Jurkat, Clone E6-1 (cell line): ENCODE measurements at regions not wholly inside any gene's neighbourhood (a gene's known extent, or its start where the extent isn't known, plus 50 kb on each side); places are given as distances from the start of the nearest gene placed in this dataset.
A peak's percentile ranks its signal among the peaks of the same experiment; 100 is the strongest.

ENCODE experiments used
- DNase-seq: peaks from one replicate; pipeline ENCODE4 v3.0.0-alpha.2; 2011; ENCODE audit warnings: low read depth, low spot score
- H3K4me3 ChIP-seq: 2 replicates; pipeline ENCODE4 v1.5.1; 2011; ENCODE audit warnings: mild to moderate bottlenecking, low read length, control low read depth, moderate library complexity

- DNase-seq = no peak
- no peak overlapping the region for H3K4me3 ChIP-seq
Measured at GRCh38 chr1:199780091-199780490, 247.4 kb upstream of the NR5A2 start.

- no peak overlapping the region for H3K4me3 ChIP-seq
- no peak for DNase-seq
Measured at GRCh38 chr1:199780948-199781670, 246.4 kb upstream of the NR5A2 start.

GRCh38 chr1:199784138-199784895 is 243.2 kb upstream of the NR5A2 start:
- H3K4me3 ChIP-seq = no peak overlapping the region
- no peak for DNase-seq

GRCh38 chr1:199786695-199787094 is 240.8 kb upstream of the NR5A2 start:
- H3K4me3 ChIP-seq = no peak overlapping the region
- no peak for DNase-seq

GRCh38 chr1:199789141-199789540 is 238.4 kb upstream of the NR5A2 start:
- DNase-seq = no peak
- H3K4me3 ChIP-seq = no peak overlapping the region

- DNase-seq = no peak
Measured at GRCh38 chr1:199791495-199791894, 236.0 kb upstream of the NR5A2 start.

GRCh38 chr1:199792874-199793273 is 234.6 kb upstream of the NR5A2 start:
- H3K4me3 ChIP-seq = no peak overlapping the region
- DNase-seq = no peak

More at GRCh38 chr1:199791495-199791894, 236.0 kb upstream of the NR5A2 start:
- no peak overlapping the region for H3K4me3 ChIP-seq

GRCh38 chr1:199794105-199794863 is 233.2 kb upstream of the NR5A2 start:
- no peak for DNase-seq
- no peak overlapping the region for H3K4me3 ChIP-seq

- H3K4me3 ChIP-seq = no peak overlapping the region
- no peak for DNase-seq
Measured at GRCh38 chr1:199799116-199799515, 228.4 kb upstream of the NR5A2 start.

- no peak for DNase-seq
- H3K4me3 ChIP-seq = no peak overlapping the region
Measured at GRCh38 chr1:199804526-199804925, 223.0 kb upstream of the NR5A2 start.

- H3K4me3 ChIP-seq = no peak overlapping the region
- no peak for DNase-seq
Measured at GRCh38 chr1:199808110-199808870, 219.2 kb upstream of the NR5A2 start.

GRCh38 chr1:199809311-199809710 is 218.2 kb upstream of the NR5A2 start:
- no peak for DNase-seq
- no peak overlapping the region for H3K4me3 ChIP-seq

- no peak for DNase-seq
- no peak overlapping the region for H3K4me3 ChIP-seq
Measured at GRCh38 chr1:199811163-199811562, 216.3 kb upstream of the NR5A2 start.

- DNase-seq = no peak
- H3K4me3 ChIP-seq = no peak overlapping the region
Measured at GRCh38 chr1:199813198-199813597, 214.3 kb upstream of the NR5A2 start.

GRCh38 chr1:199815947-199816346 is 211.6 kb upstream of the NR5A2 start:
- no peak for DNase-seq
- no peak overlapping the region for H3K4me3 ChIP-seq

- no peak overlapping the region for H3K4me3 ChIP-seq
- DNase-seq = no peak
Measured at GRCh38 chr1:199817266-199817665, 210.2 kb upstream of the NR5A2 start.

GRCh38 chr1:199821029-199821779 is 206.3 kb upstream of the NR5A2 start:
- H3K4me3 ChIP-seq = no peak overlapping the region
- DNase-seq = no peak

- no peak overlapping the region for H3K4me3 ChIP-seq
- peak; percentile 71 for DNase-seq
Measured at GRCh38 chr1:199832451-199832850, 195.1 kb upstream of the NR5A2 start.

GRCh38 chr1:199834711-199835110 is 192.8 kb upstream of the NR5A2 start:
- DNase-seq = no peak
- no peak overlapping the region for H3K4me3 ChIP-seq
